Smooth muscle cell (in vitro differentiated cells): ENCODE measurements at regions not wholly inside any gene's neighbourhood (a gene's known extent, or its start where the extent isn't known, plus 50 kb on each side); places are given as distances from the start of the nearest gene placed in this dataset.

ENCODE experiments used
- DNase-seq: peaks from one replicate; lab custom pipeline; 2025; ENCODE audit not compliant: unreplicated experiment; lab: John Stamatoyannopoulos, UW
- H2AFZ ChIP-seq: fragments of 200-600 bp; sonication (generic); 2 replicates; pipeline ENCODE4 v1.6.0; 2016; ENCODE audit warnings: antibody characterized with exemption, low read depth, mild to moderate bottlenecking
- H3F3A ChIP-seq: fragments of 200-600 bp; sonication (generic); 2 replicates; pipeline ENCODE4 v1.6.0; 2017; ENCODE audit warnings: antibody characterized with exemption, low read depth
- H3K27ac ChIP-seq: fragments of 200-600 bp; sonication (generic); 2 replicates; pipeline ENCODE4 v1.5.1; 2016; ENCODE audit warnings: low read depth, mild to moderate bottlenecking
- H3K27me3 ChIP-seq: fragments of 200-600 bp; sonication (generic); 2 replicates; pipeline ENCODE4 v1.6.1; 2016; ENCODE audit warnings: low read depth, mild to moderate bottlenecking
- H3K36me3 ChIP-seq: fragments of 200-600 bp; sonication (generic); 2 replicates; pipeline ENCODE4 v1.5.1; 2016; ENCODE audit warnings: low read depth
- H3K4me1 ChIP-seq: fragments of 200-600 bp; sonication (generic); 2 replicates; pipeline ENCODE4 v1.5.1; 2016; ENCODE audit warnings: low read depth
- H3K4me2 ChIP-seq: fragments of 200-600 bp; sonication (generic); 2 replicates; pipeline ENCODE4 v1.6.0; 2016; ENCODE audit warnings: mild to moderate bottlenecking
- H3K4me3 ChIP-seq: fragments of 200-600 bp; sonication (generic); 2 replicates; pipeline ENCODE4 v1.5.1; 2016; ENCODE audit warnings: mild to moderate bottlenecking
- H3K79me2 ChIP-seq: fragments of 200-600 bp; sonication (generic); 2 replicates; pipeline ENCODE4 v1.6.0; 2016; ENCODE audit warnings: low read depth, mild to moderate bottlenecking
- H3K9ac ChIP-seq: fragments of 200-600 bp; sonication (generic); 2 replicates; pipeline ENCODE4 v1.6.0; 2016; ENCODE audit warnings: low read depth
- H3K9me3 ChIP-seq: fragments of 200-600 bp; sonication (generic); replicated peaks from 2 replicates; pipeline ENCODE4 v1.5.1; 2016; ENCODE audit warnings: low read depth
- H4K20me1 ChIP-seq: fragments of 200-600 bp; sonication (generic); 2 replicates; pipeline ENCODE4 v1.6.0; 2016; ENCODE audit warnings: low read depth
- WGBS: methylation state at CpG from one replicate; pipeline ENCODE4 v1.1.7; 2016; ENCODE audit warnings: low lambda C conversion rate; 5-methylcytosine and 5-hydroxymethylcytosine counted together
- TF ChIP-seq, protein P1 (sequence below): fragments of 200-600 bp; sonication (generic); IDR thresholded peaks from 2 replicates; pipeline ENCODE4 v1.5.1; 2017; ENCODE audit warnings: borderline replicate concordance, mild to moderate bottlenecking, antibody characterized with exemption; ENCODE audit not compliant: insufficient read depth, poor library complexity, severe bottlenecking

DNA sequence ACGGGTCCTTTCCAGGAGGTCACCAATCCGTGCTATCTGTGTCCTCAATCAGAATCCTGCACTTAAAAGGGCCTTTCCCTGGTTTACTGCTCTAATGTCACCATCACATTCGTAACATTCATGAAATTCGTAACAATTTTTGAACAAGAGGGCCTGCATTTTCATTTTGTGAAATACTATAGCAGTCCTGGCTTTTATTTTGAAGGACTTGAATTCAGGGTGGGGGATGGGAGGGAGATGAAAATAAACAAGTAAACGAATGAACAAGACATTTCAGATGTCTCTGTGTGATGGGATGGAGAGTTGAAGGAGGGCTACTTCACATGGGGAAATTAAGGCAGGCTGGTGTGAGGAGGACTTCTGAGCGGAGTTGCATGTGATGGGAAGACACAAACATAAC is 281.0 kb downstream of the TSHZ3 start:
- H2AFZ ChIP-seq: no peak overlapping the region
- H3K4me3 ChIP-seq: no peak overlapping the region
- H3K36me3 ChIP-seq: no peaks in the 10 kb centered on the region
- no peaks in the 10 kb centered on the region for H3K4me1 ChIP-seq
- H3K27ac ChIP-seq: no peak overlapping the region
- H3K4me2 ChIP-seq: no peak overlapping the region
- H3K9ac ChIP-seq: no peak overlapping the region
- H4K20me1 ChIP-seq: no peaks in the 10 kb centered on the region
- no peaks in the 10 kb centered on the region for H3F3A ChIP-seq
- WGBS: 83% methylated on average over 6 of the region's 6 CpGs
- peaks cover 3% of the 10 kb centered on the region for H3K27me3 ChIP-seq
- H3K9me3 ChIP-seq: no peaks in the 10 kb centered on the region
- TF ChIP-seq, protein P1, sequence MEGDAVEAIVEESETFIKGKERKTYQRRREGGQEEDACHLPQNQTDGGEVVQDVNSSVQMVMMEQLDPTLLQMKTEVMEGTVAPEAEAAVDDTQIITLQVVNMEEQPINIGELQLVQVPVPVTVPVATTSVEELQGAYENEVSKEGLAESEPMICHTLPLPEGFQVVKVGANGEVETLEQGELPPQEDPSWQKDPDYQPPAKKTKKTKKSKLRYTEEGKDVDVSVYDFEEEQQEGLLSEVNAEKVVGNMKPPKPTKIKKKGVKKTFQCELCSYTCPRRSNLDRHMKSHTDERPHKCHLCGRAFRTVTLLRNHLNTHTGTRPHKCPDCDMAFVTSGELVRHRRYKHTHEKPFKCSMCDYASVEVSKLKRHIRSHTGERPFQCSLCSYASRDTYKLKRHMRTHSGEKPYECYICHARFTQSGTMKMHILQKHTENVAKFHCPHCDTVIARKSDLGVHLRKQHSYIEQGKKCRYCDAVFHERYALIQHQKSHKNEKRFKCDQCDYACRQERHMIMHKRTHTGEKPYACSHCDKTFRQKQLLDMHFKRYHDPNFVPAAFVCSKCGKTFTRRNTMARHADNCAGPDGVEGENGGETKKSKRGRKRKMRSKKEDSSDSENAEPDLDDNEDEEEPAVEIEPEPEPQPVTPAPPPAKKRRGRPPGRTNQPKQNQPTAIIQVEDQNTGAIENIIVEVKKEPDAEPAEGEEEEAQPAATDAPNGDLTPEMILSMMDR: no peak
- H3K79me2 ChIP-seq: no peaks in the 10 kb centered on the region
- no peak for DNase-seq

DNA sequence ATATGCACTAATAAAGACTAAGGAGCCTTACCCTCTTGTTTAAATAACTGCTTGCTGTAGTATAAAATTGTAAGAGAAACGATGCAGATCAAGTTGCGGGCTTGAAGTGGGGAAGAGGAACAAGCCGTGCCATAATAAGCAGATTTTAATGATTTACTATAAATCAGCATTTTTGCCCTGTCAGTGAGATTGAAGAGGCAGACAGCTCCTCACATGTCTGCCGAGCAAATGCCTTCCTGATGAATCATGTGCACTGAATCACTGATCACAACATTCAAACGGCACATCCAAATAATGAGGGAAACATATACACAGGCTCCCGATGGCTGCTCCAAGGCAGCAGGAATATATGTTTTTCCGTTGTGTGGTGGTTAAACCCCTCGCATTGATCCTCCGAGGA is 282.9 kb downstream of the TSHZ3 start:
- TF ChIP-seq, protein P1: no peak
- Histone ChIP-seq H2AFZ (no peak overlapping the region), H3K27me3 (no peaks in the 10 kb centered on the region), H3K9me3 (no peaks in the 10 kb centered on the region), H3K4me2 (peak overlapping the region; percentile 71), H3F3A (no peaks in the 10 kb centered on the region), H3K79me2 (no peaks in the 10 kb centered on the region), H3K9ac (no peak overlapping the region), H3K27ac (no peak overlapping the region), H3K4me1 (no peaks in the 10 kb centered on the region), H3K4me3 (no peak overlapping the region), H3K36me3 (no peaks in the 10 kb centered on the region), H4K20me1 (no peaks in the 10 kb centered on the region)
- DNase-seq: no peak
- 39% methylated on average over 9 of the region's 9 CpGs for WGBS

DNA sequence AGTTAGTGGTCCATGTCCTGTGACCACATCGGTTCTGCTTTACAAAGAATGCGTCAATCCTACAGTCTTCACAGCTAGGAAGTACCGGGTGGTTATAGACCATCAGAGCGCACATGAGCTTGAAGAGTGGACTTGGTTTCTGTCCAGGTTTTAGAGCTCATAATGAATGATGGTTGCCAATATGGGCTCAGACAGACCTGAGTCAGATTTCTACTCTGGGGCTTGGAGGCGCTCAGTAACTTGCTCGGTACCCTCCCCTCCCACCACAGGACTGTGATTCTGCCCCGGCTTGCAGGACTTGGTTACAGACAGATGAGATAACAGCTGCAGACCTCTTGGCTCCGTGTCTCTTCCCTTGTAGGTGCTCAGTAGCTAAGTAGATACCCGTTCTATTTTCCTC is 284.7 kb downstream of the TSHZ3 start:
- H3K79me2 ChIP-seq: no peaks in the 10 kb centered on the region
- no peaks in the 10 kb centered on the region for H3F3A ChIP-seq
- H2AFZ ChIP-seq: no peak overlapping the region
- H3K27ac ChIP-seq: no peak overlapping the region
- WGBS: 61% methylated on average over 9 of the region's 9 CpGs
- TF ChIP-seq, protein P1: no peak
- no peak for DNase-seq
- no peaks in the 10 kb centered on the region for H4K20me1 ChIP-seq
- H3K27me3 ChIP-seq: no peaks in the 10 kb centered on the region
- no peaks in the 10 kb centered on the region for H3K36me3 ChIP-seq
- H3K4me3 ChIP-seq: no peak overlapping the region
- H3K9me3 ChIP-seq: no peaks in the 10 kb centered on the region
- H3K4me2 ChIP-seq: no peak overlapping the region
- no peak overlapping the region for H3K9ac ChIP-seq
- no peaks in the 10 kb centered on the region for H3K4me1 ChIP-seq

DNA sequence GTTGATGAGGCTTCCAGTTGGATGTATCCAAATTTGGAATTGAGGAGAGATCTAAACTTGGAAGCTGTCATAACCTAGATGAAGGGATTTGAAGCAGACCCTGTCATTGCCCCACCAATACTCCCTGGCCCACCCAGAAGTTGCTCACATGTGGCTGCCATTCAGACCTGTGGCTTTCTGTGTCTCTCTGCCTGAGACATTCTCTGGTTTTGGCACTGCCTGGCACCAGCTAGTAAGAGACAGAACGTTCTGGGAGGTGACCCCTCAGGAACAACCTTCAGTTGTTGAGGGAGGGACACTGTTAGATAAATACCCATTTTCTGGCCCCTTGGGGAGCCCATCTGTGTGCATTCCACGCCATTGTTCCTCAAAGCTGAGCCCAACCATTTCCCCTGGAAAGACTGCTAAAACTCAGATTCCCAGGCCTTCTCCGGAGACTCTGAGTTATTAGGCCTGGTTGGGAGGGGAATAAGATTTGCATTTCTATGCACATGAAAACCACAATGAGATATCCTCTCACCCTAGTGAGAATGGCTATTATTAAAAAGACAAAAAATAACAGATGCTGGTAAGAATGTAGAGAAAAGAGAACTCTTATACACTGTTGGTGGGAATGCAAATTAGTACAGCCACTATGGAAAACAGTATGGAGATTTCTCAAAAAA is 290.4 kb downstream of the TSHZ3 start:
- Histone ChIP-seq H3K4me3 (no peak overlapping the region), H3K27ac (no peak overlapping the region), H3K9ac (no peak overlapping the region), H3K27me3 (no peaks in the 10 kb centered on the region), H3K79me2 (no peaks in the 10 kb centered on the region), H3K9me3 (no peaks in the 10 kb centered on the region), H3K4me1 (no peaks in the 10 kb centered on the region), H4K20me1 (no peaks in the 10 kb centered on the region), H2AFZ (no peak overlapping the region), H3K36me3 (no peaks in the 10 kb centered on the region), H3K4me2 (no peak overlapping the region), H3F3A (peaks cover 3% of the 10 kb centered on the region)
- 83% methylated on average over 3 of the region's 3 CpGs for WGBS
- TF ChIP-seq, protein P1: no peak
- no peak for DNase-seq
